HG02938 (cell line): ENCODE measurements at regions not wholly inside any gene's neighbourhood (a gene's known extent, or its start where the extent isn't known, plus 50 kb on each side); places are given as distances from the start of the nearest gene placed in this dataset.
"Not testable (repeated sequence)": the region's sequence is repeated elsewhere in the genome, so short reads cannot be mapped to it uniquely, and the experiment has no call there.

Experiments used
- ATAC-seq: cut with Tn5 transposase; IDR thresholded peaks from one replicate; pipeline ENCODE4 v1.9.1; 2021; ENCODE audit warnings: mild to moderate bottlenecking, moderate library complexity; ENCODE audit not compliant: unreplicated experiment

DNA sequence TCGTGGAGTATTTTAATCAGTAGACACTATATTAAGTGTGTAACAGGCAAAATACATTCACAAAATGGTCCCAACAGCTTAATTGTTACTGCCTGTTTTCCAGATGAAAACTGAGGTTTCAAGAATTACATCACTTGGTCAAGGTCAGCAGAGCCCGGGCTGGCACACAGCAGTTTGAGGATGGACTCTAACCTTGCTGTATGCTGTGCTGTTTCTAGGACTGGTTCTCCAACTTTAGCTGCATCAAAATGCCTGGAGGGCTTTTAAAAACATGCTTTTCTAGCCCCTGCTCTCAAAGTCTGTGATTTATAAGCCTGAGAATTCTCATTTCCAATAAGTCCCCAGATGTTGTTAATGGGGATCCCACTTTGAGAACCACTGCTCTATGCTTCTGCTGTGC, 247.1 kb upstream of the FZD8 start:
- no peak for ATAC-seq

DNA sequence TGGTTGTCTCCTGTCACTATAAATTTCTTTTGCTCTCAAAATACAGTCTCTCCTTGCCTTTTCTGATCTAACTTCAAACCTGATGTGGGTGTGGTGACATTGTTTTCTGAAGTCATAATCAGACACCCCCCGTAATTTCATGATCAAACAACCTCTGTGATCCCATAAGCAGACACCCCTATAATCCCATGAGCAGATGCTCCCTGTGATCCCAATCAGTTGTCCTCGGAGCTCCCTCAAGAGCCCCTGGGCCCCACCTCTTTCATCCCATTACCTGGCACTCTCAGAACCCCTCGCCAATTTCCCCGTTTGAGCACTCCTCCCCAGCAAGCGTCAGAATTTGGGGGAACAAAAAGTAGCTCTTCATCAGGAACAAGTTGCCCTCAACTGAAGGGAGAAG, 246.3 kb upstream of the FZD8 start:
- ATAC-seq, result no peak

DNA sequence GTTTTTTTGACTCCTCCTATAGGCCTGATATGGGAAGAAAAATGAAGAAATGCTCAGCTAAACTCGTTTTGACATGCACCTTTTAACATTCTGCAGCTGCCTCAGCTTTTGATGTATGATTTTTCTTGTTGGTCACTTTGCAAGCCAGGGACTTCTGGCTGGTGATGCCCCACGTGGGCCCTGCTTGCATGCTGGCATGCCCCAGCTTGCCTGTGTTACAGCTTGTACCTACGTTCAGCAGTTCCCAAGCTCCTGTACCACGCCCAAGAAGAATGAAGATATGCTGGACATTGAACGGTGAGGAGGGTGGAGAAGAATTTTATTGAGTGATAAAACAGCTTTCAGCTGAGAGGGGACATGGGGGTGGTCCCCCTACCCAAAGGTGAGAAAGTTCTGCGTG, 245.6 kb upstream of the FZD8 start:
- ATAC-seq, result no peak

DNA sequence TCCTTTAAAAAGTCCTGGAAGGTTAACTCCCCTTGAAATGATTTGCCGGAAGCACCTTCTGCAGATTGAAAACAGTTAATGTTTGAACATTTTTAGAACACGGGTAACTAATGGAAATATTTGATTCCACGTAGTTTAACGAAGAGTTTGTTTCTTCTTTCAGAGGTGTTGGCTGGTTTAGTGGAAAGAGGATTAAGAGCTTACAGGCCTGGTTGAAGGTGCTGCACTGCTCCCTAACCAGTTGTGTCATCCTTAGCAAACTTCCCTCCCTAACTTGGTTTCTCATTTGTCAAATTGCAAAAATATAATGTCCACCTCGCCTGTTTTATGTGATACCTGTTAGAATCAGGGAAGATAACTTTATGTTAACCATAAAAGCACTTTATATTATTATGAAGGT, 243.0 kb upstream of the FZD8 start:
- ATAC-seq, result no peak

DNA sequence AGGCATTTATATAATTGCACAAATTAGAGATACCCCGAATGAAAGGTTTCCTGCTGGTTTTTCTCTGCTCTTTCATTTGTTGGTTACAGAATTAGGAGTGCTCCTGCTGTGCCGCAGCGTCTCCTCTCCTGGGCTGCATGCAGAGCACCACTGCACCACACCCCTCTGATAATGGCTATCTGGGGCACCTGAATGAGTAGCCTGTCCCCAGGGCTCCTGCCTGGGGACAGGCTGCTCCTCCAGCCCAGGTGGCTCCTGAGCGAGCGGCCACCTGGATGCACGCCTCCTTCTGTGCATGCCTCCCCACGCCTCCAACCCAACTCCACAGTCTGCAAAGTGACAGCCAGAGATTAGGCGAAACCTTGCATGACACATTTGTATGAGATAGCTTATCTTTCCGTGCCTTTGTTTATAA, 242.6 kb upstream of the FZD8 start:
- no peak for ATAC-seq

DNA sequence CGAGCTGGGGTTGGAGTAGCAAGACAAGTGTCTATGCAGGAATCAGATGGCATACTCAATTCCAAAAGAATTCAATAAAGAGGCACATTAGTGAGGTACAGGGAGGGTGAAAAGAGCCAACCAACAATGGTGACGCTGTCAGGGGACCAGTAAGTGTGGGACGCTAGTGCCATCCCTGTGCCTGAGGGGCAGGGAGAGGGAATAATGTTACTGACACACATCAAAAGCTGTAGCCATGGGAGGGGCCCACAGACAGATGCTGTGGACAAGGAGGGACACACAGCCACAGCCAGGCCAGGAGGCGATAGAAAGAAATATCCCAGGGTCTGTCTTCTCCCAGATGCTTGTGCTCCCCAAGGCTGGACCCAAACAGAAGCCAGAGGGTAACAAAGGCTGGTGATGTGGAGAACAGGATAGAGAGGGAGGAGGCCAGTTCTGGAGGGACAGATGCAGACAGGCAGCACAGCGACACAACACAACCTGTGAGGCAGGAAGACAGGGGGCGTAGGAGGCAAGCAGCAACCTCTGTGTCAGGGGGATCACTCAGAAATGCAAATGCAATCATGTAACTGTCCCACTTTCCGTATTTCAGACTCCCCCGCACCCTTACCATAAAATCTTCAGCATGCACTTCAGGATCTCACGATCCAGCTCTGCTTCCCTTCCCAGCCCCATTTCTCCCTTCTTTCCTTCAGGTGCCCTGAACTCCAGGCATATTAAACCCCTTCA, 240.5 kb upstream of the FZD8 start:
- no peak for ATAC-seq

GRCh38 chr10:35881320-35881719, 239.2 kb upstream of the FZD8 start:
- ATAC-seq, result no peak

DNA sequence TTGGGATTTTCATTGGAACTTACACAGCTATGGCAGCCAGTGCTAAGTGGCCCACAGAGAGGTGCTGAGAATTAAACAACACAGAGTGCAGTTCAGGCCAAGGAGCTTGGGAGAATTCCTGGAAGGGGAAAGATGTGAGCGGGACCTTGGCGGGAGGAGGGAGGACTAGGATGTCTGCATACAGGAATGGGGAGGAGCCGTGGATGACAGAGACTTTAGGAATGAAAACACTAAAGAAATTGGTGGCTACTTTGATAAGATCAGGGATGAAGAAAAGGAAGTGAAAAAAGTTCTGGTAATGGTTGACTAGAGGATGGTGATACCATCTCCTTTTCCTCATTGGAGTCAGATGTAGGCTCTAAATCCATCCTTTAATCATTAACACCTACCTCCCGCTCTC, 234.2 kb upstream of the FZD8 start:
- no peak for ATAC-seq

DNA sequence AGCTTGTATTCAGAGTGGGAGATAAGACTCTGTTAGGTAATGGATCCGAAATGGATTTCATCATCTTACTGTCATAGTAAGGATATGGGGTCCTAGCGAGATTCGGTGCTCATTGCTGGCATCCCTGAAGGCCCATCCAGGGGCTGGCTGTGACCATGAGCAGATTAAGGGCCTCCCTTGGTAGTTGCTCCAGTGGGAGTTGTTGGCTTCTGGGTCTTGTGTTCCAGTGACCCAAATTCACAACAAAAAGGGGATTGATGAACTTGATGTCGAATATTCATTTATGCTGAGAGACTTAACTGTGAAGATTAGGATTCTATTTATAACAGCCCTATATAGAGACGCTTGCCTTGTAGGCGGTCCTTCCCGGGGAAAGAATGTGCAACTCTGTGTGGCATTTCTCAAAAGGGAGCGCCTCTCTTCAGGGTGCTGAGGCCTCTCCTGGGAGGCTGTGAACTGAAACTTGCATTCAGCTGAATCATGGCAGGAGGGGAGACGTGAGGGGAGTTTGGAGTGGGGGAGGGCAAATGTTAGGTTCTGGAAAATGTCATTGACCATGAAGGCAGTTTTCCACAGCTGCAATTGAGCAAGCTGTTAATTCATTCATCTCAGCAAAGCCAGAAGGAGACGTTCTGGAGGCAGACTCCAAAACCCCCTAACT, 233.1 kb upstream of the FZD8 start:
- ATAC-seq, result no peak

DNA sequence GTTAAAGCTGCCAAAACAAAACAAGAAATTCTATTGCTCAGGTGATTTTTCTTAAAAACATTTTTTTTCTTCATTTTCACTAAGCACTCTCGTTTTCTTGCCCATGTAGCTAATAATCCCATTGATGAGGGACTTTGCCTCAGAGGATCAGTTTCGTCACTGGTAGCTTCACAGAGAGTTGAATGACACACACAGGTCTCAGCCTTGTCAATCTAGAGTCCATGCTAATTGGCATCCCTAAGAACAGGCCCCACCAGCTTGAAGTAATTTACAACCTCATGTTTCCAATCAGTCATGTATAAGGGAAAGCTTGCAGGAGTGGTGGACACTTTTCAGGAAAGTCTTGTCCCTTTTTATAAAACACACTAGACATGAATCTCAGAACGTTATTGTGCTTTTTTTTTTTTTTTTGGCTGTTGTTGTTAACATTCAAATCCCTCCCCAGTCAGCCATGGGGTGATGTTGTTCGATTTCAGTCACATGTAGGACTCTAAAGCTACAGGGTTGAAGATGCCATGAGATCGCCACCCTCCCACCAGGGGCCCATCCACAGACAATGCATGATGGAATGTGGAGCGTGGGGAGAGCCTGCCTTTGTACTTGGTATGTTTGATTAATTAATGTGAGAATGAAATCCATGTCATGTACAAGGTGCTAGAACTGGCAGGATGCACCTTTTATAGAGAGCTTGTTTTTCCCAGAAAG, 232.4 kb upstream of the FZD8 start:
- no peak for ATAC-seq

GRCh38 chr10:35872671-35873070, 230.6 kb upstream of the FZD8 start:
- no peak for ATAC-seq

DNA sequence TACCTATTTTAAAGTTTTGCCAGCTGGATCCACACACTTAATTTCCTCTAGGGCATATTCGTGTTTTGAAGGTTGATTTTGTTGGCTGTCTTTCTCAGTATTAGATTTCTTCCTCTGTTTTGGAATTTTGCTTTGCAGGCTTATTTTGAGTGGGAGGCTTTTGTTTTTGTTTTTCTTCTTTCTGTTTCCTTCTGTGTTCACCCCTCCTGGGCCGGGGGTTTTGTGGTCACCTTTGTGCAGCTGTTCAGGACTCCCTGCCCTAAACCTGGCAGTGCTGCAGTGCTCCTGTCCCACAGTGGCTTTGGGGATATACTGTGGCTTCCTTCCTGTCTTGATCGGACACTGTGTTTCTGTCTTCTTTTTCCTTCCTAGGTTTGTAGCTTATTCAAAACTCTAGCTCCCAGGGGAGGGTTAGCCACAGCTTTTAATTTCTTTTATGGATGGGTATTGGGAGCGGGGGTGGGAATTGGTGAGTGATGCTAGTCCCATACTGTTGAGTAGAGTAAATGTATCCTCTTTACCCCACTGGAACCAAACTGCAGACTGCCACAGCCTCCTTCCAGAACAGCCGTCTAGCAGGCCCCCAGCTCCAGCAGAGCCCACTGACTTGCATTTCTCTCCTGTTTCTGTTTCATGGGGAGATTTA, 228.7 kb upstream of the FZD8 start:
- no peak for ATAC-seq

DNA sequence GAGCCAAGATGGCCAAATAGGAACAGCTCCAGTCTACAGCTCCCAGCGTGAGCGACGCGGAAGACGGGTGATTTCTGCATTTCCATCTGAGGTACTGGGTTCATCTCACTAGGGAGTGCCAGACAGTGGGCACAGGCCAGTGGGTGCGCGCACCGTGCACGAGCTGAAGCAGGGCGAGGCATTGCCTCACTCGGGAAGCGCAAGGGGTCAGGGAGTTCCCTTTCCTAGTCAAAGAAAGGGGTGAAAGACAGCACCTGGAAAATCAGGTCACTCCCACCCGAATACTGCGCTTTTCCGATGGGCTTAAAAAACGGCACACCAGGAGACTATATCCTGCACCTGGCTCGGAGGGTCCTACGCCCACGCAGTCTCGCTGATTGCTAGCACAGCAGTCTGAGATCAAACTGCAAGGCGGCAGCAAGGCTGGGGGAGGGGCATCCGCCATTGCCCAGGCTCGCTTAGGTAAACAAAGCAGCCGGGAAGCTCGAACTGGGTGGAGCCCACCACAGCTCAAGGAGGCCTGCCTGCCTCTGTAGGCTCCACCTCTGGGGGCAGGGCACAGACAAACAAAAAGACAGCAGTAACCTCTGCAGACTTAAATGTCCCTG, 216.7 kb upstream of the FZD8 start:
- not testable (repeated sequence) for ATAC-seq

DNA sequence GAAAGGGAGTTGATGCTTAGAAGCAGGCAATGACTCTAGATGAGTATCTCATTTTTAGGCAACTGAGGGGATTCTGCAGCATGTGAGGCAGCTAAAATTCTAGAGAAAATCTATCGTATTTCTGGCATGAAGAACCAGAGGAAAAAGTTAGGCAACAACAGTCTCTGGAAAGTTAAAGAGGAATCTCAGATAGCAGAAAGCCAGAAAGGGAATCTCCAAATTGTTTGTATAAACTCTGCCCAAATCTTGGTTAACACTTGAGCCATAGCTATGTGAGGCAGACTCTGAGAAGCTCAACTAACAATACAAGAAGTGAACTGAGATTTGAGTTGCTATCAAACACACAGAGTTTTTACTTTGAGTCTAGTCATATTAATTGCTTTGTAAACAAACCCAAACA, 215.8 kb upstream of the FZD8 start:
- ATAC-seq, result no peak

DNA sequence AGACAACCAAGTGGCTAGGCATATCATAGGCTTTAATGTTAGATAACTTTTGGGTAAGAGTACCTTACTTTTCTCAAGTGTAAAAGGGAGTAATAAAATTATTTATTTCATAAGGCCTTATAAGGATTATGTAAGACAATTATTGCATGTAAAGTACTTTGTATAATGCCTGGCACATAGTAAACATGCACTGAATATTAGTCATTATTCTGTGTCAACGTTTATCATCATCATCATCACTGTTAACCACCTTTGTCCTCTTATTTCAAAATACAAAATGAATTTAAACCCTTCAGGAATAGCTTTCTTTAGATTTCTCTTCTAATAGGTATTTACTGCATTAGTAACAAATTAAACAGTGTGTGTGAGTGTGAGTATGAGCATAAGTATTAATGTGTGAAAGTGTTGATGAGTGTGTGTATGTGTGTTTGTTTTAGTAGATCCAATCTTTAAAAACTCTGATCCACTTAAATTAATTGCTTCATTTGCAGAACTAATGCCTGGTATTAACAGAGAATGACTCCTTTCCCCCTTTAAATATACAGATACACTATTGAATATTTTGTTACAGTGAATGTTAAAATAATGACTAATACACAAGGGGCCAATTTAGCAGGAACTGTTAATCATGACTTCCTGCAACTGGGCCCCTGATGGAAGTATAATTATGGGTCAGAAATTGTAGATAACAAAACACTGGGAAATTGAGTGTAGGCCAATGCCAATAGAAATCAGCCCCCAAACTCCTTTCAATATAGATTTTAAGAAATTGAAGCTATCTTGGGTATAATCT, 213.3 kb upstream of the FZD8 start:
- no peak for ATAC-seq

DNA sequence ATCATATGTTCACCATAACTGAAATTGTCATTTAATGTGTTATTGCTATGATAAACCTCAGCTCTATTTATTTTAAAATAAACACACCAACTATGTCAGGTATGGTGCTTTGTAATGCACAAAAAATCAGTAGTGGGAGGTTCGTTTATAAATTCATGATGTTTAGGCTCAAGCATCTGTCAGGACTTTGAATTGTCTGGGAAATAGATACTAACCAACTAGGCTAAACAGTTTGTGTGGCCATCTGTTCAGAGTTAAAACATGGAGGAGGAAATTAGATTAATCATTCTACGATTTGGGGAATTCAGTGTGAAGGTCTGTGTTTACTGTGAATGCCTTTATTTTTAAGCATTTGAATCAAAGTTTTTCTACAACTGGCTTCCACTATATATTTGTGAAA, 212.6 kb upstream of the FZD8 start:
- no peak for ATAC-seq

DNA sequence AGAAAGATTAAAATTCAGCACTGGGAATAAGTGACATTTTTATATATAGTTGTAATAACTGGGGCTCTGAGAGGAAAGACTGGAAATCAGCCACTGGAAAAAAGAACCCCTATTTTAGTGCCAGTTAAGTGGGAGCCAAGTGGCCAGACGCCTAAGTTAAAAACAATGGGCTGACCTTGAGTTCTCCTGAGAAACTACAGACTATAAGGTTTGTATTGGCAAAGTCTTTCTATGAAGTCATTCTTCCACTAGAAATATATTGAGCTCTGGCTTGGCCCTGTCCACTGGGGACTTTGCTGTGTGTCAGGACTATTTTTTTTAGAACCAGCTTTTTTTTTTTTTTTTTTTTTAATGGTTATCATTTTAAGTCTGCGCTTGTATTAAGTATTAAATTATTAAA, 210.6 kb upstream of the FZD8 start:
- ATAC-seq, result no peak

GRCh38 chr10:35848412-35848811, 206.3 kb upstream of the FZD8 start:
- ATAC-seq, result no peak

- no peak for ATAC-seq
These were observed 202.6 kb upstream of the FZD8 start for GRCh38 chr10:35844686-35845085.

- ATAC-seq, result no peak
These were observed 201.6 kb upstream of the FZD8 start for GRCh38 chr10:35843524-35844181.
